ENCODE measurements at regions not wholly inside any gene's neighbourhood (a gene's known extent, or its start where the extent isn't known, plus 50 kb on each side); places are given as distances from the start of the nearest gene placed in this dataset.

- no peak for TF ChIP-seq CTCF (IDR thresholded peaks at IDR 0.05; ENCODE audit: low read depth, low read length, missing input control)
- TF ChIP-seq GABPA (IDR thresholded peaks at IDR 0.05 in 1 of 2, conservative IDR thresholded peaks at IDR 0.05 in 1 of 2), result no peak
- TF ChIP-seq TAF1 (conservative IDR thresholded peaks at IDR 0.05), result no peak
- no peak for TF ChIP-seq REST (IDR thresholded peaks at IDR 0.05)
- no peak for TF ChIP-seq EGR1 (IDR thresholded peaks at IDR 0.05; ENCODE audit: low read depth in 2 of 2)
- TF ChIP-seq MAX (IDR thresholded peaks at IDR 0.05), result no peak
- TF ChIP-seq ZBTB33 (IDR thresholded peaks at IDR 0.05), result no peak
- TF ChIP-seq RAD21 (IDR thresholded peaks at IDR 0.05), result no peak
- TF ChIP-seq ATF3 (IDR thresholded peaks at IDR 0.05), result no peak
- TF ChIP-seq FOXA1 (IDR thresholded peaks at IDR 0.05), result no peak
- TF ChIP-seq YY1 (IDR thresholded peaks at IDR 0.05), result no peak
- no peak for TF ChIP-seq SP1 (IDR thresholded peaks at IDR 0.05)
- no peak for TF ChIP-seq HNF4G (IDR thresholded peaks at IDR 0.05)
- TF ChIP-seq JUND (IDR thresholded peaks at IDR 0.05), result no peak
Observed at GRCh38 chr21:23374155-23374554, 2233.1 kb downstream of the MRPL39 start.
